ENCODE measurements at regions not wholly inside any gene's neighbourhood (a gene's known extent, or its start where the extent isn't known, plus 50 kb on each side); places are given as distances from the start of the nearest gene placed in this dataset.

DNA sequence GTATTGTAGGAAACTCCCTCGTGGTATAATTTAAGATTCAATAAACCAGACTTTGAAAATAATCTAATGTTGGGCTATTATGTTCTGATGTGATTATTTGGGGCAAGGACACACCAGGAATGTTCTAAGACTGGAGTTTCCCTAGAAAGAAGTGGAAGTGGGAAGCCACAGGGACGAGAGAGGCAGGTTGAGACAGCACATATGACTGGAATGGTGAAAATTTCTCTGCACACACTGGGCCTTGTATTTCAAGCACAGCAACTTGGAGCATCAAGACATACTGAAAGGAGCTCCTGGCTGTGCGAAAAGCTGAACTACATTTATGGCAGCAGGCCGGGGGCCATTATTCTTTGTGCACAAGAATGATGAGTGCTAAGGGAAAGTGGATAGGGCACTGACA lies 98.2 kb downstream of the CETN3 start:
- TF ChIP-seq RAD21 (conservative IDR thresholded peaks at IDR 0.05) = no peak
- no peak for TF ChIP-seq EP300 (conservative IDR thresholded peaks at IDR 0.05; ENCODE audit: poor library complexity, severe bottlenecking)
- TF ChIP-seq TAF1 (IDR thresholded peaks at IDR 0.05; ENCODE audit: low read depth) = no peak
- TF ChIP-seq, protein P1, sequence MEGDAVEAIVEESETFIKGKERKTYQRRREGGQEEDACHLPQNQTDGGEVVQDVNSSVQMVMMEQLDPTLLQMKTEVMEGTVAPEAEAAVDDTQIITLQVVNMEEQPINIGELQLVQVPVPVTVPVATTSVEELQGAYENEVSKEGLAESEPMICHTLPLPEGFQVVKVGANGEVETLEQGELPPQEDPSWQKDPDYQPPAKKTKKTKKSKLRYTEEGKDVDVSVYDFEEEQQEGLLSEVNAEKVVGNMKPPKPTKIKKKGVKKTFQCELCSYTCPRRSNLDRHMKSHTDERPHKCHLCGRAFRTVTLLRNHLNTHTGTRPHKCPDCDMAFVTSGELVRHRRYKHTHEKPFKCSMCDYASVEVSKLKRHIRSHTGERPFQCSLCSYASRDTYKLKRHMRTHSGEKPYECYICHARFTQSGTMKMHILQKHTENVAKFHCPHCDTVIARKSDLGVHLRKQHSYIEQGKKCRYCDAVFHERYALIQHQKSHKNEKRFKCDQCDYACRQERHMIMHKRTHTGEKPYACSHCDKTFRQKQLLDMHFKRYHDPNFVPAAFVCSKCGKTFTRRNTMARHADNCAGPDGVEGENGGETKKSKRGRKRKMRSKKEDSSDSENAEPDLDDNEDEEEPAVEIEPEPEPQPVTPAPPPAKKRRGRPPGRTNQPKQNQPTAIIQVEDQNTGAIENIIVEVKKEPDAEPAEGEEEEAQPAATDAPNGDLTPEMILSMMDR (IDR thresholded peaks at IDR 0.05; ENCODE audit: poor library complexity, severe bottlenecking) = no peak
- TF ChIP-seq, protein P2, sequence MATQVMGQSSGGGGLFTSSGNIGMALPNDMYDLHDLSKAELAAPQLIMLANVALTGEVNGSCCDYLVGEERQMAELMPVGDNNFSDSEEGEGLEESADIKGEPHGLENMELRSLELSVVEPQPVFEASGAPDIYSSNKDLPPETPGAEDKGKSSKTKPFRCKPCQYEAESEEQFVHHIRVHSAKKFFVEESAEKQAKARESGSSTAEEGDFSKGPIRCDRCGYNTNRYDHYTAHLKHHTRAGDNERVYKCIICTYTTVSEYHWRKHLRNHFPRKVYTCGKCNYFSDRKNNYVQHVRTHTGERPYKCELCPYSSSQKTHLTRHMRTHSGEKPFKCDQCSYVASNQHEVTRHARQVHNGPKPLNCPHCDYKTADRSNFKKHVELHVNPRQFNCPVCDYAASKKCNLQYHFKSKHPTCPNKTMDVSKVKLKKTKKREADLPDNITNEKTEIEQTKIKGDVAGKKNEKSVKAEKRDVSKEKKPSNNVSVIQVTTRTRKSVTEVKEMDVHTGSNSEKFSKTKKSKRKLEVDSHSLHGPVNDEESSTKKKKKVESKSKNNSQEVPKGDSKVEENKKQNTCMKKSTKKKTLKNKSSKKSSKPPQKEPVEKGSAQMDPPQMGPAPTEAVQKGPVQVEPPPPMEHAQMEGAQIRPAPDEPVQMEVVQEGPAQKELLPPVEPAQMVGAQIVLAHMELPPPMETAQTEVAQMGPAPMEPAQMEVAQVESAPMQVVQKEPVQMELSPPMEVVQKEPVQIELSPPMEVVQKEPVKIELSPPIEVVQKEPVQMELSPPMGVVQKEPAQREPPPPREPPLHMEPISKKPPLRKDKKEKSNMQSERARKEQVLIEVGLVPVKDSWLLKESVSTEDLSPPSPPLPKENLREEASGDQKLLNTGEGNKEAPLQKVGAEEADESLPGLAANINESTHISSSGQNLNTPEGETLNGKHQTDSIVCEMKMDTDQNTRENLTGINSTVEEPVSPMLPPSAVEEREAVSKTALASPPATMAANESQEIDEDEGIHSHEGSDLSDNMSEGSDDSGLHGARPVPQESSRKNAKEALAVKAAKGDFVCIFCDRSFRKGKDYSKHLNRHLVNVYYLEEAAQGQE (IDR thresholded peaks at IDR 0.05; ENCODE audit: borderline replicate concordance) = no peak
- TF ChIP-seq EZH2 (IDR thresholded peaks at IDR 0.05; ENCODE audit: borderline replicate concordance, insufficient read depth, low read length, poor library complexity, severe bottlenecking) = no peak
- TF ChIP-seq SMC3 (conservative IDR thresholded peaks at IDR 0.05; ENCODE audit: poor library complexity) = no peak
- TF ChIP-seq MXI1 (conservative IDR thresholded peaks at IDR 0.05; ENCODE audit: poor library complexity, severe bottlenecking) = no peak
- no peak for TF ChIP-seq POLR2AphosphoS5 (IDR thresholded peaks at IDR 0.05)
- Histone ChIP-seq H3F3A (ENCODE audit: insufficient read depth, low read length, poor library complexity, severe bottlenecking) (no peaks in the 10 kb centered on the region), H3K27ac (ENCODE audit: low read length) (no peak overlapping the region), H3K4me3 (ENCODE audit: low read length) (no peak overlapping the region), H4K20me1 (ENCODE audit: insufficient read depth) (no peaks in the 10 kb centered on the region), H3K79me2 (replicated peaks; ENCODE audit: insufficient read depth, low read length) (no peaks in the 10 kb centered on the region), H2AFZ (ENCODE audit: low read depth, low read length) (no peak overlapping the region), H3K9me3 (ENCODE audit: low read length) (no peaks in the 10 kb centered on the region), H3K9me2 (ENCODE audit: insufficient read depth, low read length) (no peaks in the 10 kb centered on the region), H3K36me3 (ENCODE audit: insufficient read depth, low read length) (no peaks in the 10 kb centered on the region), H3K27me3 (ENCODE audit: insufficient read depth, low read depth, low read length) (no peaks in the 10 kb centered on the region), H3K9ac (ENCODE audit: low read length) (no peak overlapping the region), H3K4me2 (ENCODE audit: low read length) (no peak overlapping the region)

DNA sequence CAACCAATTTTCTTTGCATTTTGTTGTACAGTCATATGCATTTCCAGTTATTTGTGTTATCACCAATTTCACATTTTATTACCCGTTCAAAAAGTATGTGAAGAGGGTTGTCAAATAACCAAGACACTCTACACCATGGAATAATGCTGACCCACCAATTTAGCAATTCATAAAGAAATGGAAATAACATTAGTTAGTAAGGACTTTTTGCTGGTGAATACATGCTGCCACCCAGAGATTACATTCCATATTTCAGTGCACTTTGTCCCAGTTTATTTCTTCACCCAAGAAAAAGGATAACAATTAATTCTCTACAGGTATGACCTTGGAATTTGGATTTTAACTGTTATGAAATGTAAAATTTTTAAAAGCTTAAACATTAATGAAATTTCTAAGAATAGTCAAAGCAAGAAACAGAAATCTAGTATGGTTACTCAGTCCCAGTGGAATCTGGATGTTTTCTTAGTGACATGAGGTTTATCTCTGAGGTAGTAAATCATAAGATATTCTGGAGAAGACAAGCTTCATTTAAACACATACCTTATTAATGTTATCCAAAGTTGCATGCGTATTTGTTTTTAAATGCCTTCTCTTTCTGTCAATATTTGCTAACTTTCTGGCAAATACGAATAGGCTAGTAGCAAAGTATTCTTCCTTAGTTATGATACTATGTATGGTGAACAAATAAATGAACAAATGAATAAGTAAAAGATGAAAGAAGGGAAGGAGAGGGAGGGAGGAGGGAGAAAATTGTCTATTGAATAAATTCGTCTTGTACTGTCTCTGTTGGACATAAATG lies 100.6 kb downstream of the CETN3 start:
- Histone ChIP-seq H3K27ac (ENCODE audit: low read length) (no peak overlapping the region), H3K4me2 (ENCODE audit: low read length) (no peak overlapping the region), H4K20me1 (ENCODE audit: insufficient read depth) (no peaks in the 10 kb centered on the region), H3K79me2 (replicated peaks; ENCODE audit: insufficient read depth, low read length) (no peaks in the 10 kb centered on the region), H2AFZ (ENCODE audit: low read depth, low read length) (no peak overlapping the region), H3K9me2 (ENCODE audit: insufficient read depth, low read length) (no peaks in the 10 kb centered on the region), H3K36me3 (ENCODE audit: insufficient read depth, low read length) (no peaks in the 10 kb centered on the region), H3F3A (ENCODE audit: insufficient read depth, low read length, poor library complexity, severe bottlenecking) (no peaks in the 10 kb centered on the region), H3K4me3 (ENCODE audit: low read length) (no peak overlapping the region), H3K27me3 (ENCODE audit: insufficient read depth, low read depth, low read length) (no peaks in the 10 kb centered on the region), H3K9me3 (ENCODE audit: low read length) (no peaks in the 10 kb centered on the region), H3K9ac (ENCODE audit: low read length) (no peak overlapping the region)
- TF ChIP-seq RAD21 (conservative IDR thresholded peaks at IDR 0.05) (no peak), MXI1 (conservative IDR thresholded peaks at IDR 0.05; ENCODE audit: poor library complexity, severe bottlenecking) (no peak), EZH2 (IDR thresholded peaks at IDR 0.05; ENCODE audit: borderline replicate concordance, insufficient read depth, low read length, poor library complexity, severe bottlenecking) (no peak), POLR2AphosphoS5 (IDR thresholded peaks at IDR 0.05) (no peak)
- TF ChIP-seq, protein P1 (IDR thresholded peaks at IDR 0.05; ENCODE audit: poor library complexity, severe bottlenecking) = peak; percentile 14
- TF ChIP-seq, protein P2 (IDR thresholded peaks at IDR 0.05; ENCODE audit: borderline replicate concordance) = no peak

Data from neural cell (in vitro differentiated cells).